ENCODE measurements at regions not wholly inside any gene's neighbourhood (a gene's known extent, or its start where the extent isn't known, plus 50 kb on each side); places are given as distances from the start of the nearest gene placed in this dataset.

- Mint-ChIP-seq H3K9me3 (no peaks in the 10 kb centered on the region), H3K36me3 (no peaks in the 10 kb centered on the region), H3K27ac (no peak overlapping the region), H3K4me1 (no peaks in the 10 kb centered on the region), H3K4me3 (no peak overlapping the region)
- ATAC-seq, result no peak
- DNase-seq (ENCODE audit: low spot score in 2 of 2), result no peak
Observed at GRCh38 chr5:35487233-35488025, 130.2 kb upstream of the SPEF2 start.

GRCh38 chr5:35485487-35485886, 132.2 kb upstream of the SPEF2 start:
- no peak for DNase-seq (ENCODE audit: low spot score in 2 of 2)
- no peaks in the 10 kb centered on the region for H3K4me1 Mint-ChIP-seq
- H3K9me3 Mint-ChIP-seq, result no peaks in the 10 kb centered on the region
- H3K27ac Mint-ChIP-seq, result no peak overlapping the region
- H3K36me3 Mint-ChIP-seq, result no peaks in the 10 kb centered on the region
- no peak for ATAC-seq
- no peak overlapping the region for H3K4me3 Mint-ChIP-seq

DNA sequence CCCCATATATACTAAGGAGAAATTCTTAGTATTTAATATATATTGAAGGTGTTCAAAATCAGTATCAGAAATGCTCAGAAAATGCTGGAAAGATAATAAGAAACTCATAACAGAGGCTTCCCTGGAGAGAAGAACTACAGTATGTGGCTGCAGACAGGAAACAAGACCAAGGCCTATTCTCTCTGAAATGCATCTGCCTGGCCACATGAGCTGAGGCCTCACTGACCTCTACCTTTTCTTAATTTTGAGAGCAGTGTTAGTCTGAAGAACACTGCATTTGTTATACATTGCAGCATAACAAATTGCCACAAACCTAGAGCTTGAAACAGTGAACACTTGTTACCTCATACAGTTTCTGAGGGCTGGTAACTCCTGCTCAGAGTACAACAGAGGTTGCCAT, 133.4 kb upstream of the SPEF2 start:
- H3K36me3 Mint-ChIP-seq, result no peaks in the 10 kb centered on the region
- DNase-seq (ENCODE audit: low spot score in 2 of 2) (no peak), ATAC-seq (no peak)
- no peak overlapping the region for H3K27ac Mint-ChIP-seq
- peaks cover 4% of the 10 kb centered on the region for H3K4me1 Mint-ChIP-seq
- H3K9me3 Mint-ChIP-seq, result no peaks in the 10 kb centered on the region
- H3K4me3 Mint-ChIP-seq, result no peak overlapping the region

DNA sequence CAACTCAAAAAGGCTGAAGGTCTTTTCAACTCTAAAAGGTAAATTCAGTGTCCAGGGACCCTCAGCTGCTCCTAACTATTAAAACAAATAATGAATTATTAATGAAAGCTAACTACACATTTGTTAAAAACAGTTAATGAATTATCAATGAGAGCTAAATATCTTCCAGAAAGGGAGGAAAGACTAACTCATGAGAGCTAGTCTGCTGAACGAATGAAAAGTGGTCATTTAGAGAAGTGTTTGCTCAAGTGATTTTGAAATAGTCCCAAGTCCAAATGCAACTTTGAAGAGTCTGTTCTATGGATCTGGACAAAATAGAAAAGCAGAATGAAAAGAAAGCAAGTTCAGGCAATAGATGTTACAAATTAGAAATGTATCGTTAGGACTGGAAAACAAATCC, 133.9 kb upstream of the SPEF2 start:
- ATAC-seq, result no peak
- H3K4me3 Mint-ChIP-seq, result no peak overlapping the region
- DNase-seq (ENCODE audit: low spot score in 2 of 2), result no peak
- no peaks in the 10 kb centered on the region for H3K36me3 Mint-ChIP-seq
- peaks cover 7% of the 10 kb centered on the region for H3K4me1 Mint-ChIP-seq
- H3K9me3 Mint-ChIP-seq, result no peaks in the 10 kb centered on the region
- H3K27ac Mint-ChIP-seq, result no peak overlapping the region

GRCh38 chr5:35483191-35483590, 134.5 kb upstream of the SPEF2 start:
- DNase-seq (ENCODE audit: low spot score in 2 of 2) (no peak), ATAC-seq (no peak)
- Mint-ChIP-seq H3K4me3 (no peak overlapping the region), H3K27ac (no peak overlapping the region), H3K4me1 (peaks cover 7% of the 10 kb centered on the region), H3K9me3 (no peaks in the 10 kb centered on the region), H3K36me3 (no peaks in the 10 kb centered on the region)

GRCh38 chr5:35482167-35482755, 135.4 kb upstream of the SPEF2 start:
- no peak for DNase-seq (ENCODE audit: low spot score in 2 of 2)
- Mint-ChIP-seq H3K36me3 (no peaks in the 10 kb centered on the region), H3K27ac (no peak overlapping the region), H3K4me1 (peaks cover 7% of the 10 kb centered on the region), H3K4me3 (no peak overlapping the region), H3K9me3 (no peaks in the 10 kb centered on the region)
- ATAC-seq, result no peak

DNA sequence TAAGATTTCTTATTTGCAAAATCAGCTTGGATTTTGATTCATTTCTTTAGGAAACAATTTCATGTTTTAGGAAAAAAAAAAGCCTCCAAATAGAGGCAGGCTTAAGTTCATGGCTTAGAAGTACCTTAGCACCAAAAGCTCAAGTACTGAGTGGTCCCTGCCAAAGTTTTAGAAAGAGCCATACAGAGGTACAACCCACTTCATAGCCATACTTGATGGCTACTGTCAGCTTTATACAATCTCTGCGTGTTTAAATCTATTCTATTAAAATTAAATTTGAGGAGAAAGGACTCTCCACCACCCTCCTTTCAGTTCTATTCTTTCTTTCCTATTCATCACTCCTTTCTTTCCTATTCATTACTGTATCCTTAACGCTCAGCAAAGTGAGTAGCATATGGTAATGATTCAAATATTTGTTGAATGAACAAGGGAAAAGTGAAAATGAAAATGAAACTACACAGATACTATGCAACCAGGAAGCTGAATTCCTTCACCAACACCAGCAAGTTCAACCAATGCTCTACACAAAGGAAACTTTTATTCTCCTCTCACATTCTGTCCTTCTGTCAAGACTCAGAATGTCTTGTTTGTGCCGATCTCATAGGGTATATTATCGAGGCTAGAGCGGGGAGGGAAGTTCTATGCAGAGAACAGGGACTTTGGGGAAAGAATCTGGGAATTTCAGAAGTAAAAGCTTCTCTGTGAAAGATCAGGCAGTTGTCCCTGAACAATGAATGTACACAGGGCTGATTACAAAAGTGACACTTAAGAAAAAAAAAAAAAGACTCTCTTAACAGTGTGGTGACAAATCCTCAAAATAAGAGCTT, 138.6 kb upstream of the SPEF2 start:
- Mint-ChIP-seq H3K27ac (peak overlapping the region; percentile 73), H3K9me3 (no peaks in the 10 kb centered on the region), H3K36me3 (no peaks in the 10 kb centered on the region), H3K4me3 (peak overlapping the region; percentile 53), H3K4me1 (peaks cover 7% of the 10 kb centered on the region)
- no peak for DNase-seq (ENCODE audit: low spot score in 2 of 2)
- peak; percentile 86 for ATAC-seq

- no peaks in the 10 kb centered on the region for H3K9me3 Mint-ChIP-seq
- no peak for DNase-seq (ENCODE audit: low spot score in 2 of 2)
- no peaks in the 10 kb centered on the region for H3K36me3 Mint-ChIP-seq
- no peak overlapping the region for H3K27ac Mint-ChIP-seq
- no peak for ATAC-seq
- H3K4me3 Mint-ChIP-seq, result no peak overlapping the region
- peaks cover 7% of the 10 kb centered on the region for H3K4me1 Mint-ChIP-seq
Observed at GRCh38 chr5:35477911-35478310, 139.8 kb upstream of the SPEF2 start.

GRCh38 chr5:35477321-35477720, 140.3 kb upstream of the SPEF2 start:
- DNase-seq (ENCODE audit: low spot score in 2 of 2) (no peak), ATAC-seq (no peak)
- Mint-ChIP-seq H3K4me1 (peaks cover 7% of the 10 kb centered on the region), H3K36me3 (no peaks in the 10 kb centered on the region), H3K9me3 (no peaks in the 10 kb centered on the region), H3K4me3 (no peak overlapping the region), H3K27ac (no peak overlapping the region)

DNA sequence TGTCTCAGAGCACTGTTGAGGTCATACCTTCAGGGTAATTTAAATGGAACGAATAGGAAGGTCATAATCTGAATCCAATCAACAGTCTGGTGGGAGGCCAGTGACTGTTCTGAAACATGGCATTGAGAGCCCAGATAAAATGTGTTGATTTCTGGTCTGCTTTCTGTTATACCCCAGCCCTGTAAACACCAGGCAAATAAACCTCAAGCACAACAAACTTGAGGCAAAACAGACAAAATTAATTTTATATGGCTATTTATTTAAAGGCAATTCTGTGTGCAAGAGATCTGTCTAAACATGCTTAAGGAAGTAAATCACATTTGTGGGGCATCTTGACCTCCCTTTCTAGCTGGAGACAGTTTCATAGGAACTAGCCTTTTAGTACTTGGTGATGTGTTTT, 140.9 kb upstream of the SPEF2 start:
- Mint-ChIP-seq H3K4me1 (peaks cover 7% of the 10 kb centered on the region), H3K36me3 (no peaks in the 10 kb centered on the region), H3K27ac (no peak overlapping the region), H3K9me3 (no peaks in the 10 kb centered on the region), H3K4me3 (no peak overlapping the region)
- no peak for ATAC-seq
- DNase-seq (ENCODE audit: low spot score in 2 of 2), result no peak

DNA sequence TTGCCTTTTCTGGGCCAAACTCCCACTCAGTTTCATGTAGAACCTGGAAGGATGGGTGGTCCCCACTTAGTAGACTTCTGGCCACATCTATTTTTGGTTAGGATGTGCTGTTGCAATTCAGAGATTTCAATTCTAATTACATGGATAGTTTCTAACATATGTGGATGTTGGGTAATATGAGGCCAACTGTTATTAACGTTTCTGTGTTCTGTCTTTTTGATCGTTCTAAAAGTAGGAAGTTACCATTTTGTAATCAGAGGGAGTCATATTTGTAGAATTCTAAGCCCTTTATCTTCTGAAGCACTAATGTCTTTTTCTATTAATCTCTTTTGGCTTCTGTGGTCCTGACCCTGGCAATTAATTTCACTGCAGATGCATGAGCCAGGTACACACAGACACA, 141.6 kb upstream of the SPEF2 start:
- H3K9me3 Mint-ChIP-seq, result no peaks in the 10 kb centered on the region
- H3K4me3 Mint-ChIP-seq, result no peak overlapping the region
- DNase-seq (ENCODE audit: low spot score in 2 of 2) (no peak), ATAC-seq (no peak)
- no peak overlapping the region for H3K27ac Mint-ChIP-seq
- H3K36me3 Mint-ChIP-seq, result no peaks in the 10 kb centered on the region
- H3K4me1 Mint-ChIP-seq, result peaks cover 7% of the 10 kb centered on the region

- H3K9me3 Mint-ChIP-seq, result no peaks in the 10 kb centered on the region
- no peak overlapping the region for H3K27ac Mint-ChIP-seq
- ATAC-seq (no peak), DNase-seq (ENCODE audit: low spot score in 2 of 2) (no peak)
- H3K4me3 Mint-ChIP-seq, result no peak overlapping the region
- H3K36me3 Mint-ChIP-seq, result no peaks in the 10 kb centered on the region
- H3K4me1 Mint-ChIP-seq, result no peaks in the 10 kb centered on the region
Observed at GRCh38 chr5:35473589-35473988, 144.1 kb upstream of the SPEF2 start.

DNA sequence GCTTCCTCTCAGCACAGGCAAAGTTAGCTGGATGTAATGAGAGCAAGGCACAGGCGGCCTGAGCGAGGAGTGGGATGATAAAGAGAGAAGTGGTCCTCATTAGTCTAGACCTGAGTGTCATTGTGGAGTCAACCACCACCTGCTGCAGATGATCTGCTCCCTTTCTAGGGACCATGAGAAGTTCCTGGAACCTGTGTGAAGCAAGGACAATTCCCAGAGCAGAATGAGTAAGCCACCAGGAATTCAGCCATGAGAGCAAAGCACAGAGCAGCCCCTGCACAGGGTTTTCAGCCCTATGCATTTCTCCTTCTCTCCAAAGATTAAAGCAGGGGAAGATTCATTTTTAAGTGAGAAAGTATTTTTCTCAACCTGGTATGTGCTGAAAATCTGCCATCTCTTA, 146.8 kb upstream of the SPEF2 start:
- H3K9me3 Mint-ChIP-seq, result no peaks in the 10 kb centered on the region
- DNase-seq (ENCODE audit: low spot score in 2 of 2) (no peak), ATAC-seq (no peak)
- H3K4me3 Mint-ChIP-seq, result no peak overlapping the region
- H3K27ac Mint-ChIP-seq, result no peak overlapping the region
- H3K36me3 Mint-ChIP-seq, result no peaks in the 10 kb centered on the region
- no peaks in the 10 kb centered on the region for H3K4me1 Mint-ChIP-seq

GRCh38 chr5:35468811-35469210, 148.9 kb upstream of the SPEF2 start:
- H3K4me1 Mint-ChIP-seq, result no peaks in the 10 kb centered on the region
- DNase-seq (ENCODE audit: low spot score in 2 of 2) (no peak), ATAC-seq (no peak)
- H3K9me3 Mint-ChIP-seq, result no peaks in the 10 kb centered on the region
- no peak overlapping the region for H3K27ac Mint-ChIP-seq
- no peak overlapping the region for H3K4me3 Mint-ChIP-seq
- H3K36me3 Mint-ChIP-seq, result no peaks in the 10 kb centered on the region

GRCh38 chr5:35466746-35467145, 150.9 kb upstream of the SPEF2 start:
- Mint-ChIP-seq H3K36me3 (no peaks in the 10 kb centered on the region), H3K4me1 (no peaks in the 10 kb centered on the region), H3K9me3 (no peaks in the 10 kb centered on the region), H3K4me3 (no peak overlapping the region), H3K27ac (no peak overlapping the region)
- DNase-seq (ENCODE audit: low spot score in 2 of 2), result no peak
- no peak for ATAC-seq

DNA sequence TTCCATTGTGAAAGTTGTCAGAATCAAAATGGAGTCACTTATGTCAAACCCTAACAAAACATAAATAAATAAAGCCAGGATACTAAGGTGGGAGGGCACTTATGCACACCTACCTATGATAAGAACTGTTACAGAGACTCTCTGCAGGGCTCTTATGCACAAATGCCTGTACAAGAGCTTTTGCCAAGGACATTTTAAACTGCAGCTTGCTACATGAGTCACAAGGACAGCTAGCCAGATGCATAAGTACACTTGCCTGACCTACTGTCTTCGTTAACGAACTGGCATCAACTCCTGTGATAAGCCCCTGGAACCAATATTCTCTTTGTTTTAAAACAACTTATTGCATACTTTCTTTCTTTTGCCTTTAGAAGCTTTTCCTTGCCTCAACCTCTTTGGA, 152.9 kb upstream of the SPEF2 start:
- DNase-seq (ENCODE audit: low spot score in 2 of 2) (no peak), ATAC-seq (no peak)
- Mint-ChIP-seq H3K27ac (no peak overlapping the region), H3K36me3 (no peaks in the 10 kb centered on the region), H3K4me3 (no peak overlapping the region), H3K9me3 (no peaks in the 10 kb centered on the region), H3K4me1 (no peaks in the 10 kb centered on the region)
